ENCODE measurements at regions not wholly inside any gene's neighbourhood (a gene's known extent, or its start where the extent isn't known, plus 50 kb on each side); places are given as distances from the start of the nearest gene placed in this dataset.

DNA sequence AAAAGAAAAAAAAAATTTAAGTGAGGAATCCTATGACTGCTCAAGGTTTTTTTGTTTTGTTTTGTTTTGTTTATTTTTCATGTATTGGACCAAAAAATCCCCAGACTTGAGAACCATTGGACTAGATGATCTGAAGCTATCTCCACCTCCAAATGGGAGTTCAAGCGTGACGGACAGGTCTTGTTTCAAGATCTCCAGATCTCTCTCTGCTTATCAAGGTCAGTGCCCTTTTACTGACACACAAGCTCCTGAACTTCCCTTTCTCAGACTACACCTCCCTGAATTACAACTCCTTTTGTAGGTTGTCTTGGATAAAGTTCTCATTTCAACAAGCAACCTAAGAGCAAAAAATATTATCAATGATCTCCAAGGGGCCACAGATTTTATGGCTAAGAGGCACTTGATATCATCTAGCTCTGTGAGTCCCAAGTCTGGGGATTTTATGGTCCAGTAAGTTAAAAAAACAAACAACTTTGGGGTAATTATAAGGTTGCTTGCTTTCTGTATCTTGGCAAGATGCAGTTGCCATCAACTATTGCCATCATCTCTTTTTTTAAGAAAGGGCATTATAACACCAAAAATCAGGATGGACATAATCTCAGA, 396.0 kb upstream of the ATP5MC3 start:
- Histone ChIP-seq H3K27me3 (replicated peaks; ENCODE audit: control insufficient read depth, insufficient read depth, low read length) (no peaks in the 10 kb centered on the region), H3K4me3 (replicated peaks; ENCODE audit: low read depth, low read length) (no peak overlapping the region), H3K36me3 (ENCODE audit: control insufficient read depth, insufficient read depth, low read length) (no peaks in the 10 kb centered on the region)
- TF ChIP-seq, protein P1, sequence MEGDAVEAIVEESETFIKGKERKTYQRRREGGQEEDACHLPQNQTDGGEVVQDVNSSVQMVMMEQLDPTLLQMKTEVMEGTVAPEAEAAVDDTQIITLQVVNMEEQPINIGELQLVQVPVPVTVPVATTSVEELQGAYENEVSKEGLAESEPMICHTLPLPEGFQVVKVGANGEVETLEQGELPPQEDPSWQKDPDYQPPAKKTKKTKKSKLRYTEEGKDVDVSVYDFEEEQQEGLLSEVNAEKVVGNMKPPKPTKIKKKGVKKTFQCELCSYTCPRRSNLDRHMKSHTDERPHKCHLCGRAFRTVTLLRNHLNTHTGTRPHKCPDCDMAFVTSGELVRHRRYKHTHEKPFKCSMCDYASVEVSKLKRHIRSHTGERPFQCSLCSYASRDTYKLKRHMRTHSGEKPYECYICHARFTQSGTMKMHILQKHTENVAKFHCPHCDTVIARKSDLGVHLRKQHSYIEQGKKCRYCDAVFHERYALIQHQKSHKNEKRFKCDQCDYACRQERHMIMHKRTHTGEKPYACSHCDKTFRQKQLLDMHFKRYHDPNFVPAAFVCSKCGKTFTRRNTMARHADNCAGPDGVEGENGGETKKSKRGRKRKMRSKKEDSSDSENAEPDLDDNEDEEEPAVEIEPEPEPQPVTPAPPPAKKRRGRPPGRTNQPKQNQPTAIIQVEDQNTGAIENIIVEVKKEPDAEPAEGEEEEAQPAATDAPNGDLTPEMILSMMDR (IDR thresholded peaks at IDR 0.05; ENCODE audit: insufficient read depth, low read length, poor library complexity, severe bottlenecking): no peak
- no peak for DNase-seq (ENCODE audit: extremely low read depth, insufficient read length)

- Histone ChIP-seq H3K36me3 (ENCODE audit: control insufficient read depth, insufficient read depth, low read length) (no peaks in the 10 kb centered on the region), H3K4me3 (replicated peaks; ENCODE audit: low read depth, low read length) (no peak overlapping the region), H3K27me3 (replicated peaks; ENCODE audit: control insufficient read depth, insufficient read depth, low read length) (peaks cover 2% of the 10 kb centered on the region; the same call in 1 of the 2 replicates)
- TF ChIP-seq, protein P1 (IDR thresholded peaks at IDR 0.05; ENCODE audit: insufficient read depth, low read length, poor library complexity, severe bottlenecking): no peak
- DNase-seq (ENCODE audit: extremely low read depth, insufficient read length): no peak
These were observed 395.4 kb upstream of the ATP5MC3 start for GRCh38 chr2:175576875-175577274.

- Histone ChIP-seq H3K4me3 (replicated peaks; ENCODE audit: low read depth, low read length) (no peak overlapping the region), H3K27me3 (replicated peaks; ENCODE audit: control insufficient read depth, insufficient read depth, low read length) (peaks cover 2% of the 10 kb centered on the region; the same call in 1 of the 2 replicates), H3K36me3 (ENCODE audit: control insufficient read depth, insufficient read depth, low read length) (no peaks in the 10 kb centered on the region)
- TF ChIP-seq, protein P1 (IDR thresholded peaks at IDR 0.05; ENCODE audit: insufficient read depth, low read length, poor library complexity, severe bottlenecking): no peak
- no peak for DNase-seq (ENCODE audit: extremely low read depth, insufficient read length)
These were observed 394.8 kb upstream of the ATP5MC3 start for GRCh38 chr2:175576270-175576669.

GRCh38 chr2:175575346-175576258, 394.1 kb upstream of the ATP5MC3 start:
- H3K4me3 ChIP-seq (replicated peaks; ENCODE audit: low read depth, low read length): no peak overlapping the region

GRCh38 chr2:175574069-175574468, 392.6 kb upstream of the ATP5MC3 start:
- TF ChIP-seq, protein P1 (IDR thresholded peaks at IDR 0.05; ENCODE audit: insufficient read depth, low read length, poor library complexity, severe bottlenecking): no peak
- H3K36me3 ChIP-seq (ENCODE audit: control insufficient read depth, insufficient read depth, low read length): no peaks in the 10 kb centered on the region
- H3K27me3 ChIP-seq (replicated peaks; ENCODE audit: control insufficient read depth, insufficient read depth, low read length): peaks cover 4% of the 10 kb centered on the region; the same call in 1 of the 2 replicates
- no peak for DNase-seq (ENCODE audit: extremely low read depth, insufficient read length)
- H3K4me3 ChIP-seq (replicated peaks; ENCODE audit: low read depth, low read length): no peak overlapping the region

More at GRCh38 chr2:175575346-175576258, 394.1 kb upstream of the ATP5MC3 start:
- DNase-seq (ENCODE audit: extremely low read depth, insufficient read length): peak; percentile 55
- peaks cover 2% of the 10 kb centered on the region; the same call in 1 of the 2 replicates for H3K27me3 ChIP-seq (replicated peaks; ENCODE audit: control insufficient read depth, insufficient read depth, low read length)
- H3K36me3 ChIP-seq (ENCODE audit: control insufficient read depth, insufficient read depth, low read length): no peaks in the 10 kb centered on the region
- TF ChIP-seq, protein P1 (IDR thresholded peaks at IDR 0.05; ENCODE audit: insufficient read depth, low read length, poor library complexity, severe bottlenecking): no peak

Measured in GM06990 (cell line).